ENCODE measurements at regions not wholly inside any gene's neighbourhood (a gene's known extent, or its start where the extent isn't known, plus 50 kb on each side); places are given as distances from the start of the nearest gene placed in this dataset.

DNA sequence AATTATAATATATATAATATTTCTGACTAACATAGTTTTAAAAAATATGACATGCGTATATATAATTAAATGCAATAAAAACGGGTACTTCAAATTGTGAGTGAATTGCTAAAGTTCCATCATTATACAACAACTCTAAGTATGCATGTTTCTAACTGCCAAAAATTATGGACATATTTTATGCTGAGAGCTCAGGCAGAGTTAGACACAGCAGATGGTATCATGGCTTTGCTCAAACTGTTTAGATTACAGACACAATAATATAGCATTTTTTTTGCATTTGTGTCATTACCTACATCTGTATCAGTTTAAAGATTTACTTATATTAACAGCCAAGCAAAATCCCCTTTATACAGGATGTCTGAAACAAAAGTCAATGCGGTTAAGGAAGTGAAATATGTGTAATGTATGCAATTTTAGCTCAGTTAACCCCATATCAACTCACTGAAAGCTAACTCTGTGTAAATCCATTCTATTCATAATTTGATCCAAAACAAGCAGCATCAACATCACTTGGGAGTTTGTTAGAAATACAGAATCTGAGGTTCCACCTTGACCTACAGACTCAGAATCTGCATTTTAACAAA lies 119.1 kb upstream of the CNKSR2 start:
- Histone ChIP-seq H2AFZ (ENCODE audit: low read length) (no peak overlapping the region), H3K79me2 (ENCODE audit: insufficient read depth, low read depth, low read length) (no peaks in the 10 kb centered on the region), H3K9me2 (ENCODE audit: insufficient read depth, low read length) (no peaks in the 10 kb centered on the region), H3K9me3 (ENCODE audit: low read length) (no peaks in the 10 kb centered on the region), H3K27ac (ENCODE audit: low read depth, low read length, poor library complexity, severe bottlenecking) (no peak overlapping the region), H3K4me1 (ENCODE audit: insufficient read depth, low read length, poor library complexity, severe bottlenecking) (no peaks in the 10 kb centered on the region), H3K4me2 (ENCODE audit: low read length) (no peak overlapping the region), H3K36me3 (ENCODE audit: insufficient read depth, low read length) (no peaks in the 10 kb centered on the region), H3K4me3 (ENCODE audit: low read depth, low read length, poor library complexity, severe bottlenecking) (no peak overlapping the region), H4K20me1 (ENCODE audit: insufficient read depth, low read length) (no peaks in the 10 kb centered on the region)
- DNase-seq (ENCODE audit: low spot score) = no peak
- ChIA-PET POLR2A (no interaction called here), CTCF (ENCODE audit: unreplicated experiment) (no interaction called here)
- intact Hi-C loops (cut with micrococcal nuclease; ENCODE audit: unreplicated experiment) = no loop called here
- BruUV-seq (replicated peaks) = no TSS peak
- TF ChIP-seq EZH2phosphoT487 (IDR thresholded peaks at IDR 0.05; ENCODE audit: borderline replicate concordance, low read depth, low read length) = no peak
- TF ChIP-seq, protein P1, sequence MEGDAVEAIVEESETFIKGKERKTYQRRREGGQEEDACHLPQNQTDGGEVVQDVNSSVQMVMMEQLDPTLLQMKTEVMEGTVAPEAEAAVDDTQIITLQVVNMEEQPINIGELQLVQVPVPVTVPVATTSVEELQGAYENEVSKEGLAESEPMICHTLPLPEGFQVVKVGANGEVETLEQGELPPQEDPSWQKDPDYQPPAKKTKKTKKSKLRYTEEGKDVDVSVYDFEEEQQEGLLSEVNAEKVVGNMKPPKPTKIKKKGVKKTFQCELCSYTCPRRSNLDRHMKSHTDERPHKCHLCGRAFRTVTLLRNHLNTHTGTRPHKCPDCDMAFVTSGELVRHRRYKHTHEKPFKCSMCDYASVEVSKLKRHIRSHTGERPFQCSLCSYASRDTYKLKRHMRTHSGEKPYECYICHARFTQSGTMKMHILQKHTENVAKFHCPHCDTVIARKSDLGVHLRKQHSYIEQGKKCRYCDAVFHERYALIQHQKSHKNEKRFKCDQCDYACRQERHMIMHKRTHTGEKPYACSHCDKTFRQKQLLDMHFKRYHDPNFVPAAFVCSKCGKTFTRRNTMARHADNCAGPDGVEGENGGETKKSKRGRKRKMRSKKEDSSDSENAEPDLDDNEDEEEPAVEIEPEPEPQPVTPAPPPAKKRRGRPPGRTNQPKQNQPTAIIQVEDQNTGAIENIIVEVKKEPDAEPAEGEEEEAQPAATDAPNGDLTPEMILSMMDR (conservative IDR thresholded peaks at IDR 0.05; ENCODE audit: low read length) = no peak

DNA sequence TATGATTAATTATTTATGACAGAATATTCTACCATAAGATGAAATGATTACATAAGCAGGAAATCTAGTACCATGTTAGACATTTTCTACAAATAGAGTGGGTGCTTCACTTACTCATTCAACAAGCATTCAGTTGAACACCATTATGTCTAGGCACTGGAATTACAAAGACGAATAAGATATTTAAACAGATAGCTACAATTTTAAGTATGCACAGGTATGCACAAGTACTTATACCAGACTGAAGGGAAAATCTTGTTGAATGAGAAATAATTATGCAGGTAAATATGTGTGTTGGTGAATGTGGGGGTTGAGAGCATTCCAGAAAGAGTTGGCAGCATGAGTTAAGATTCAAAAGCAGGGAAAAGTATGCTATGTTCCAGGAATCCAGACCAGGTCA lies 107.3 kb upstream of the CNKSR2 start:
- Histone ChIP-seq H3K9me2 (ENCODE audit: insufficient read depth, low read length) (no peaks in the 10 kb centered on the region), H3K4me3 (ENCODE audit: low read depth, low read length, poor library complexity, severe bottlenecking) (no peak overlapping the region), H2AFZ (ENCODE audit: low read length) (no peak overlapping the region), H3K9me3 (ENCODE audit: low read length) (no peaks in the 10 kb centered on the region), H4K20me1 (ENCODE audit: insufficient read depth, low read length) (no peaks in the 10 kb centered on the region), H3K4me1 (ENCODE audit: insufficient read depth, low read length, poor library complexity, severe bottlenecking) (no peaks in the 10 kb centered on the region), H3K27ac (ENCODE audit: low read depth, low read length, poor library complexity, severe bottlenecking) (no peak overlapping the region), H3K79me2 (ENCODE audit: insufficient read depth, low read depth, low read length) (no peaks in the 10 kb centered on the region), H3K4me2 (ENCODE audit: low read length) (no peak overlapping the region), H3K36me3 (ENCODE audit: insufficient read depth, low read length) (no peaks in the 10 kb centered on the region)
- no TSS peak for BruUV-seq (replicated peaks)
- ChIA-PET CTCF (ENCODE audit: unreplicated experiment) (no interaction called here), POLR2A (interaction anchor here (0.6 kb wide), 1 partner anchor 128 kb away, joined by 3 read pairs; no protein-coding TSS in a partner anchor)
- intact Hi-C loops (cut with micrococcal nuclease; ENCODE audit: unreplicated experiment) = no loop called here
- DNase-seq (ENCODE audit: low spot score) = no peak
- TF ChIP-seq, protein P1 (conservative IDR thresholded peaks at IDR 0.05; ENCODE audit: low read length) = no peak
- TF ChIP-seq EZH2phosphoT487 (IDR thresholded peaks at IDR 0.05; ENCODE audit: borderline replicate concordance, low read depth, low read length) = no peak

DNA sequence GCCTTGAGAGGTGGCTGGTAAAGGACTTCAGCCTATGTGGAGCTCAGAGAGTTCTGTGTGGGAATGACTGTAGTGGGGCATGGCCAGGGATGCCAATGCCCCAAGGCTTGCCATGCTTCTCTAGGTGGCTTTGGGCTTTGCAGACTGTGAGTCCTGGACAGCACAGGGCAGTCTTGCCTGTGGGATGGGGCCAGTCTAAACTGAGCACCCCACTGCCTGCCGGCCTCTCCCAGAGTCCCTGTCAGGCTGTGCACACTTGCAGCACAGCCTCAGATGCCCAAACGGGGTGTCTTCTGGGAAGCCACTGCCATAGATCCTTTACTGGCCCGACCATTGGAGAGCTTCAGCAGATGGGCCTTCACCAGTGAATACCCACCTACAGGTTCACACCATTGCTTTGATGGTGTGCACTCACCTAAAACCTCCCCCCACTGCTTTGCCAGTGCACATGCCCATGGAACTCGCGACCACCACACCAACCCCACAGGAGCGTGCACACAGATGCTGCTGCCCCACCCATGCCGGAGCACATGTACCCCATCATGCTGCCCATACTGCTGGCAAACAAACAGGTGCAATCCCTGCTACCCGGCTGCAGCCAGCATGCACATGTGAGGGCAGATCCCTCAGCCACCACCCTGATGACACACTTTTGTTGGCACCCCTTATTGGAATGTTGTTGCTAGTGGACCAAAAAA lies 97.3 kb upstream of the CNKSR2 start:
- Histone ChIP-seq H2AFZ (ENCODE audit: low read length) (no peak overlapping the region), H3K9me2 (ENCODE audit: insufficient read depth, low read length) (no peaks in the 10 kb centered on the region), H3K79me2 (ENCODE audit: insufficient read depth, low read depth, low read length) (no peaks in the 10 kb centered on the region), H3K27ac (ENCODE audit: low read depth, low read length, poor library complexity, severe bottlenecking) (no peak overlapping the region), H3K9me3 (ENCODE audit: low read length) (no peaks in the 10 kb centered on the region), H3K36me3 (ENCODE audit: insufficient read depth, low read length) (no peaks in the 10 kb centered on the region), H4K20me1 (ENCODE audit: insufficient read depth, low read length) (no peaks in the 10 kb centered on the region), H3K4me1 (ENCODE audit: insufficient read depth, low read length, poor library complexity, severe bottlenecking) (no peaks in the 10 kb centered on the region), H3K4me3 (ENCODE audit: low read depth, low read length, poor library complexity, severe bottlenecking) (no peak overlapping the region), H3K4me2 (ENCODE audit: low read length) (no peak overlapping the region)
- BruUV-seq (replicated peaks) = no TSS peak
- no peak for DNase-seq (ENCODE audit: low spot score)
- intact Hi-C loops (cut with micrococcal nuclease; ENCODE audit: unreplicated experiment) = no loop called here
- no peak for TF ChIP-seq EZH2phosphoT487 (IDR thresholded peaks at IDR 0.05; ENCODE audit: borderline replicate concordance, low read depth, low read length)
- TF ChIP-seq, protein P1 (conservative IDR thresholded peaks at IDR 0.05; ENCODE audit: low read length) = no peak
- ChIA-PET CTCF (ENCODE audit: unreplicated experiment) (no interaction called here), POLR2A (no interaction called here)

Measured in OCI-LY7 (cell line).